ENCODE measurements at regions not wholly inside any gene's neighbourhood (a gene's known extent, or its start where the extent isn't known, plus 50 kb on each side); places are given as distances from the start of the nearest gene placed in this dataset.
"Not testable (repeated sequence)": the region's sequence is repeated elsewhere in the genome, so short reads cannot be mapped to it uniquely, and the experiment has no call there.

GRCh38 chr3:150127011-150127490, 156.4 kb upstream of the PFN2 start:
- no peak for DNase-seq
- Mint-ChIP-seq H3K9me3 (no peaks in the 10 kb centered on the region), H3K4me1 (no peaks in the 10 kb centered on the region), H3K27ac (no peak overlapping the region), H3K4me3 (no peak overlapping the region), H3K27me3 (peaks cover 22% of the 10 kb centered on the region), H3K36me3 (no peaks in the 10 kb centered on the region)

- no peak overlapping the region for H3K27ac Mint-ChIP-seq
- H3K4me1 Mint-ChIP-seq: no peaks in the 10 kb centered on the region
- H3K9me3 Mint-ChIP-seq: peaks cover 2% of the 10 kb centered on the region
- H3K4me3 Mint-ChIP-seq: no peak overlapping the region
- peaks cover 43% of the 10 kb centered on the region for H3K27me3 Mint-ChIP-seq
- H3K36me3 Mint-ChIP-seq: no peaks in the 10 kb centered on the region
- no peak for DNase-seq
Measured at GRCh38 chr3:150124142-150124541, 153.4 kb upstream of the PFN2 start.

- H3K27me3 Mint-ChIP-seq: peaks cover 43% of the 10 kb centered on the region
- not testable (repeated sequence) for H3K9me3 Mint-ChIP-seq, H3K27ac Mint-ChIP-seq, H3K4me1 Mint-ChIP-seq, H3K4me3 Mint-ChIP-seq, DNase-seq, H3K36me3 Mint-ChIP-seq
Measured at GRCh38 chr3:150123249-150123648, 152.6 kb upstream of the PFN2 start.

- H3K27me3 Mint-ChIP-seq: peaks cover 47% of the 10 kb centered on the region
Measured at GRCh38 chr3:150118219-150118618, 147.5 kb upstream of the PFN2 start.

GRCh38 chr3:150117076-150117475, 146.4 kb upstream of the PFN2 start:
- no peak overlapping the region for H3K4me3 Mint-ChIP-seq
- H3K27ac Mint-ChIP-seq: no peak overlapping the region
- H3K36me3 Mint-ChIP-seq: no peaks in the 10 kb centered on the region
- peaks cover 2% of the 10 kb centered on the region for H3K9me3 Mint-ChIP-seq
- peaks cover 5% of the 10 kb centered on the region for H3K4me1 Mint-ChIP-seq
- DNase-seq: no peak
- peaks cover 48% of the 10 kb centered on the region for H3K27me3 Mint-ChIP-seq

More at GRCh38 chr3:150118219-150118618, 147.5 kb upstream of the PFN2 start:
- Mint-ChIP-seq H3K4me3 (no peak overlapping the region), H3K27ac (no peak overlapping the region), H3K36me3 (no peaks in the 10 kb centered on the region), H3K9me3 (peaks cover 2% of the 10 kb centered on the region), H3K4me1 (peaks cover 5% of the 10 kb centered on the region)
- no peak for DNase-seq

- DNase-seq: no peak
- Mint-ChIP-seq H3K4me3 (no peak overlapping the region), H3K27me3 (peaks cover 51% of the 10 kb centered on the region), H3K9me3 (no peaks in the 10 kb centered on the region), H3K4me1 (peaks cover 5% of the 10 kb centered on the region), H3K27ac (no peak overlapping the region), H3K36me3 (no peaks in the 10 kb centered on the region)
Measured at GRCh38 chr3:150116196-150116595, 145.5 kb upstream of the PFN2 start.

- Mint-ChIP-seq H3K9me3 (no peaks in the 10 kb centered on the region), H3K36me3 (no peaks in the 10 kb centered on the region), H3K4me3 (no peak overlapping the region), H3K27me3 (peaks cover 46% of the 10 kb centered on the region), H3K4me1 (peaks cover 5% of the 10 kb centered on the region), H3K27ac (no peak overlapping the region)
- DNase-seq: no peak
Measured at GRCh38 chr3:150114873-150115540, 144.3 kb upstream of the PFN2 start.

- H3K27ac Mint-ChIP-seq: no peak overlapping the region
- DNase-seq: no peak
- H3K36me3 Mint-ChIP-seq: no peaks in the 10 kb centered on the region
- peaks cover 5% of the 10 kb centered on the region for H3K4me1 Mint-ChIP-seq
- H3K4me3 Mint-ChIP-seq: no peak overlapping the region
- H3K27me3 Mint-ChIP-seq: peaks cover 39% of the 10 kb centered on the region
- H3K9me3 Mint-ChIP-seq: no peaks in the 10 kb centered on the region
Measured at GRCh38 chr3:150114273-150114672, 143.6 kb upstream of the PFN2 start.

GRCh38 chr3:150110097-150110496, 139.4 kb upstream of the PFN2 start:
- Mint-ChIP-seq H3K36me3 (no peaks in the 10 kb centered on the region), H3K9me3 (no peaks in the 10 kb centered on the region), H3K4me1 (peaks cover 5% of the 10 kb centered on the region), H3K4me3 (no peak overlapping the region), H3K27ac (no peak overlapping the region), H3K27me3 (peaks cover 42% of the 10 kb centered on the region)
- no peak for DNase-seq

- no peak overlapping the region for H3K27ac Mint-ChIP-seq
- no peak for DNase-seq
- H3K4me1 Mint-ChIP-seq: peaks cover 3% of the 10 kb centered on the region
- peaks cover 51% of the 10 kb centered on the region for H3K27me3 Mint-ChIP-seq
- no peak overlapping the region for H3K4me3 Mint-ChIP-seq
- H3K9me3 Mint-ChIP-seq: peaks cover 2% of the 10 kb centered on the region
- H3K36me3 Mint-ChIP-seq: no peaks in the 10 kb centered on the region
Measured at GRCh38 chr3:150107429-150108175, 136.9 kb upstream of the PFN2 start.

GRCh38 chr3:150106740-150107428, 136.2 kb upstream of the PFN2 start:
- Mint-ChIP-seq H3K4me3 (no peak overlapping the region), H3K9me3 (peaks cover 3% of the 10 kb centered on the region), H3K4me1 (peaks cover 3% of the 10 kb centered on the region), H3K27me3 (peaks cover 48% of the 10 kb centered on the region), H3K27ac (no peak overlapping the region), H3K36me3 (no peaks in the 10 kb centered on the region)
- DNase-seq: no peak

- Mint-ChIP-seq H3K4me1 (peaks cover 3% of the 10 kb centered on the region), H3K4me3 (no peak overlapping the region), H3K27ac (no peak overlapping the region), H3K9me3 (peaks cover 5% of the 10 kb centered on the region), H3K36me3 (peaks cover 1% of the 10 kb centered on the region), H3K27me3 (peaks cover 44% of the 10 kb centered on the region)
- DNase-seq: no peak
Measured at GRCh38 chr3:150105886-150106612, 135.4 kb upstream of the PFN2 start.

- Mint-ChIP-seq H3K4me3 (no peak overlapping the region), H3K36me3 (peaks cover 1% of the 10 kb centered on the region), H3K27ac (no peak overlapping the region), H3K4me1 (peaks cover 3% of the 10 kb centered on the region), H3K27me3 (peaks cover 46% of the 10 kb centered on the region), H3K9me3 (peaks cover 5% of the 10 kb centered on the region)
- no peak for DNase-seq
Measured at GRCh38 chr3:150105025-150105424, 134.3 kb upstream of the PFN2 start.

GRCh38 chr3:150104564-150104963, 133.9 kb upstream of the PFN2 start:
- H3K27me3 Mint-ChIP-seq: peaks cover 51% of the 10 kb centered on the region
- H3K36me3 Mint-ChIP-seq: peaks cover 1% of the 10 kb centered on the region
- peaks cover 3% of the 10 kb centered on the region for H3K4me1 Mint-ChIP-seq
- no peak overlapping the region for H3K27ac Mint-ChIP-seq
- DNase-seq: no peak
- no peak overlapping the region for H3K4me3 Mint-ChIP-seq
- peaks cover 5% of the 10 kb centered on the region for H3K9me3 Mint-ChIP-seq

- Mint-ChIP-seq H3K36me3 (peaks cover 1% of the 10 kb centered on the region), H3K27me3 (peaks cover 33% of the 10 kb centered on the region), H3K4me3 (no peak overlapping the region), H3K27ac (no peak overlapping the region), H3K4me1 (peaks cover 18% of the 10 kb centered on the region), H3K9me3 (peaks cover 5% of the 10 kb centered on the region)
- no peak for DNase-seq
Measured at GRCh38 chr3:150101016-150101415, 130.3 kb upstream of the PFN2 start.
